ENCODE measurements at regions not wholly inside any gene's neighbourhood (a gene's known extent, or its start where the extent isn't known, plus 50 kb on each side); places are given as distances from the start of the nearest gene placed in this dataset.

DNA sequence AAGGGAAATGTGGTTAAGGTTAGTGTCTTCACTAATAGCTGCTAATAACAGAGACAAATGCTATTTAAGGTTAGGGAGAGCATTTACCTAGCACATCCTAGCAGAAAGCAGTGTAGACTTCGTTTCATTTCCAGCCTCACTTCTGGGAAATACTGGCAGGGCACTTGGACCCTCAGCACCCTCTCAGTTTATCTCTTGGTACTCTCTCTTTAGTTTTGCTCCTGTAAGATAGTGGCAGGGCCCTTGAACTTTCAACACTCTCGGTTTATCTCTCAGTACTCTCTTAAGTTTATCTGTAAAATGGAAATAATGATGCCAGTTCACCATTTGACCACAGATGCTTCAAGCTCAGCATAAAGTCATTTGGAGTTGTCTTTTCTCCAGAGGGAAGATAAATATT lies 118.4 kb downstream of the MBL2 start:
- ATAC-seq, result no peak
- TF ChIP-seq CSDC2 (CRISPR knock-in tag; IDR thresholded peaks at IDR 0.05), result no peak
- no peak for TF ChIP-seq ZFP30 (CRISPR knock-in tag; IDR thresholded peaks at IDR 0.05)
- TF ChIP-seq ZC3H10 (CRISPR knock-in tag; IDR thresholded peaks at IDR 0.05), result no peak
- no peak for TF ChIP-seq PPARA (CRISPR knock-in tag; IDR thresholded peaks at IDR 0.05; ENCODE audit: borderline replicate concordance)
- TF ChIP-seq ARNTL (CRISPR knock-in tag; IDR thresholded peaks at IDR 0.05; ENCODE audit: borderline replicate concordance, low read depth), result no peak
- no peak for TF ChIP-seq ZNF8 (CRISPR knock-in tag; IDR thresholded peaks at IDR 0.05)
- no peak for TF ChIP-seq TCF4 (CRISPR knock-in tag; IDR thresholded peaks at IDR 0.05; ENCODE audit: borderline replicate concordance)

DNA sequence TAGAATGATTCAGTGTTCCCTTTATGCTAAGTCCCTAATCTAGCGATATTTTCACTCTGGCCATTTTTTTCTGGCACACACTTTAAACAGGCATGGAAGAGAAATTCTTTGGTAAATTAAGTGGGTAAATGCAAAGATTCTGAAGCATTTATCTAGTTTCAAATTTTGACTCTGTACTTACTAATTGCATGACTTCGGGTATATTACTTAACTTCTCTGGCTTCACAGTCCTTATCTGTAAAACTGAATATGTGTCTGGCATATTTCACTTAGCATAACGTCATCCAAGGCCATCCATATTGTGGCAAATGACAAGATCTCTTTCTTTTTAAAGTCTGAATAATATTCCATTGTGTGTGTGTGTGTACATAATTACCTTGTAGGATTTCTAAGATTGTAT lies 114.5 kb downstream of the MBL2 start:
- TF ChIP-seq, protein P1, sequence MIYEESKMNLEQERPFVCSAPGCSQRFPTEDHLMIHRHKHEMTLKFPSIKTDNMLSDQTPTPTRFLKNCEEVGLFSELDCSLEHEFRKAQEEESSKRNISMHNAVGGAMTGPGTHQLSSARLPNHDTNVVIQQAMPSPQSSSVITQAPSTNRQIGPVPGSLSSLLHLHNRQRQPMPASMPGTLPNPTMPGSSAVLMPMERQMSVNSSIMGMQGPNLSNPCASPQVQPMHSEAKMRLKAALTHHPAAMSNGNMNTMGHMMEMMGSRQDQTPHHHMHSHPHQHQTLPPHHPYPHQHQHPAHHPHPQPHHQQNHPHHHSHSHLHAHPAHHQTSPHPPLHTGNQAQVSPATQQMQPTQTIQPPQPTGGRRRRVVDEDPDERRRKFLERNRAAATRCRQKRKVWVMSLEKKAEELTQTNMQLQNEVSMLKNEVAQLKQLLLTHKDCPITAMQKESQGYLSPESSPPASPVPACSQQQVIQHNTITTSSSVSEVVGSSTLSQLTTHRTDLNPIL (CRISPR knock-in tag; IDR thresholded peaks at IDR 0.05; ENCODE audit: low read depth), result peak; percentile 92
- TF ChIP-seq, protein P2, sequence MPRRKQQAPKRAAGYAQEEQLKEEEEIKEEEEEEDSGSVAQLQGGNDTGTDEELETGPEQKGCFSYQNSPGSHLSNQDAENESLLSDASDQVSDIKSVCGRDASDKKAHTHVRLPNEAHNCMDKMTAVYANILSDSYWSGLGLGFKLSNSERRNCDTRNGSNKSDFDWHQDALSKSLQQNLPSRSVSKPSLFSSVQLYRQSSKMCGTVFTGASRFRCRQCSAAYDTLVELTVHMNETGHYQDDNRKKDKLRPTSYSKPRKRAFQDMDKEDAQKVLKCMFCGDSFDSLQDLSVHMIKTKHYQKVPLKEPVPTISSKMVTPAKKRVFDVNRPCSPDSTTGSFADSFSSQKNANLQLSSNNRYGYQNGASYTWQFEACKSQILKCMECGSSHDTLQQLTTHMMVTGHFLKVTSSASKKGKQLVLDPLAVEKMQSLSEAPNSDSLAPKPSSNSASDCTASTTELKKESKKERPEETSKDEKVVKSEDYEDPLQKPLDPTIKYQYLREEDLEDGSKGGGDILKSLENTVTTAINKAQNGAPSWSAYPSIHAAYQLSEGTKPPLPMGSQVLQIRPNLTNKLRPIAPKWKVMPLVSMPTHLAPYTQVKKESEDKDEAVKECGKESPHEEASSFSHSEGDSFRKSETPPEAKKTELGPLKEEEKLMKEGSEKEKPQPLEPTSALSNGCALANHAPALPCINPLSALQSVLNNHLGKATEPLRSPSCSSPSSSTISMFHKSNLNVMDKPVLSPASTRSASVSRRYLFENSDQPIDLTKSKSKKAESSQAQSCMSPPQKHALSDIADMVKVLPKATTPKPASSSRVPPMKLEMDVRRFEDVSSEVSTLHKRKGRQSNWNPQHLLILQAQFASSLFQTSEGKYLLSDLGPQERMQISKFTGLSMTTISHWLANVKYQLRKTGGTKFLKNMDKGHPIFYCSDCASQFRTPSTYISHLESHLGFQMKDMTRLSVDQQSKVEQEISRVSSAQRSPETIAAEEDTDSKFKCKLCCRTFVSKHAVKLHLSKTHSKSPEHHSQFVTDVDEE (CRISPR knock-in tag; IDR thresholded peaks at IDR 0.05), result peak; percentile 33; the same call in 1 of the 2 replicates
- TF ChIP-seq ISL1 (CRISPR knock-in tag; IDR thresholded peaks at IDR 0.05) (peak; percentile 96), OSR1 (CRISPR knock-in tag; IDR thresholded peaks at IDR 0.05) (no peak), ZNF70 (CRISPR knock-in tag; IDR thresholded peaks at IDR 0.05) (no peak), ZNF565 (CRISPR knock-in tag; conservative IDR thresholded peaks at IDR 0.05; ENCODE audit: low read depth) (no peak), ZNF8 (CRISPR knock-in tag; IDR thresholded peaks at IDR 0.05) (0 out of 2 replicates have a peak, but pooled peaks have one; percentile 4), ZFP30 (CRISPR knock-in tag; IDR thresholded peaks at IDR 0.05) (no peak), SNAI2 (CRISPR knock-in tag; IDR thresholded peaks at IDR 0.05) (0 out of 2 replicates have a peak, but pooled peaks have one; percentile 38), TCF4 (CRISPR knock-in tag; IDR thresholded peaks at IDR 0.05; ENCODE audit: borderline replicate concordance) (peak; percentile 60), TOX (CRISPR knock-in tag; IDR thresholded peaks at IDR 0.05; ENCODE audit: borderline replicate concordance) (no peak), ESRRG (CRISPR knock-in tag; IDR thresholded peaks at IDR 0.05) (no peak), ARNTL (CRISPR knock-in tag; IDR thresholded peaks at IDR 0.05; ENCODE audit: borderline replicate concordance, low read depth) (no peak), CSDC2 (CRISPR knock-in tag; IDR thresholded peaks at IDR 0.05) (no peak), ZFP3 (CRISPR knock-in tag; IDR thresholded peaks at IDR 0.05) (peak; percentile 43), BACH2 (CRISPR knock-in tag; IDR thresholded peaks at IDR 0.05; ENCODE audit: borderline replicate concordance) (no peak), PPARA (CRISPR knock-in tag; IDR thresholded peaks at IDR 0.05; ENCODE audit: borderline replicate concordance) (no peak), RARB (CRISPR knock-in tag; IDR thresholded peaks at IDR 0.05) (no peak), GLIS3 (CRISPR knock-in tag; IDR thresholded peaks at IDR 0.05) (peak; percentile 71; the same call in 1 of the 2 replicates), ZC3H10 (CRISPR knock-in tag; IDR thresholded peaks at IDR 0.05) (no peak)
- TF ChIP-seq, protein P3, sequence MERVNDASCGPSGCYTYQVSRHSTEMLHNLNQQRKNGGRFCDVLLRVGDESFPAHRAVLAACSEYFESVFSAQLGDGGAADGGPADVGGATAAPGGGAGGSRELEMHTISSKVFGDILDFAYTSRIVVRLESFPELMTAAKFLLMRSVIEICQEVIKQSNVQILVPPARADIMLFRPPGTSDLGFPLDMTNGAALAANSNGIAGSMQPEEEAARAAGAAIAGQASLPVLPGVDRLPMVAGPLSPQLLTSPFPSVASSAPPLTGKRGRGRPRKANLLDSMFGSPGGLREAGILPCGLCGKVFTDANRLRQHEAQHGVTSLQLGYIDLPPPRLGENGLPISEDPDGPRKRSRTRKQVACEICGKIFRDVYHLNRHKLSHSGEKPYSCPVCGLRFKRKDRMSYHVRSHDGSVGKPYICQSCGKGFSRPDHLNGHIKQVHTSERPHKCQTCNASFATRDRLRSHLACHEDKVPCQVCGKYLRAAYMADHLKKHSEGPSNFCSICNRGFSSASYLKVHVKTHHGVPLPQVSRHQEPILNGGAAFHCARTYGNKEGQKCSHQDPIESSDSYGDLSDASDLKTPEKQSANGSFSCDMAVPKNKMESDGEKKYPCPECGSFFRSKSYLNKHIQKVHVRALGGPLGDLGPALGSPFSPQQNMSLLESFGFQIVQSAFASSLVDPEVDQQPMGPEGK (CRISPR knock-in tag; IDR thresholded peaks at IDR 0.05; ENCODE audit: borderline replicate concordance), result no peak
- TF ChIP-seq, protein P4, sequence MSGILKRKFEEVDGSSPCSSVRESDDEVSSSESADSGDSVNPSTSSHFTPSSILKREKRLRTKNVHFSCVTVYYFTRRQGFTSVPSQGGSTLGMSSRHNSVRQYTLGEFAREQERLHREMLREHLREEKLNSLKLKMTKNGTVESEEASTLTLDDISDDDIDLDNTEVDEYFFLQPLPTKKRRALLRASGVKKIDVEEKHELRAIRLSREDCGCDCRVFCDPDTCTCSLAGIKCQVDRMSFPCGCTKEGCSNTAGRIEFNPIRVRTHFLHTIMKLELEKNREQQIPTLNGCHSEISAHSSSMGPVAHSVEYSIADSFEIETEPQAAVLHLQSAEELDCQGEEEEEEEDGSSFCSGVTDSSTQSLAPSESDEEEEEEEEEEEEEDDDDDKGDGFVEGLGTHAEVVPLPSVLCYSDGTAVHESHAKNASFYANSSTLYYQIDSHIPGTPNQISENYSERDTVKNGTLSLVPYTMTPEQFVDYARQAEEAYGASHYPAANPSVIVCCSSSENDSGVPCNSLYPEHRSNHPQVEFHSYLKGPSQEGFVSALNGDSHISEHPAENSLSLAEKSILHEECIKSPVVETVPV (CRISPR knock-in tag; IDR thresholded peaks at IDR 0.05), result peak; percentile 34; the same call in 1 of the 2 replicates
- TF ChIP-seq, protein P5, sequence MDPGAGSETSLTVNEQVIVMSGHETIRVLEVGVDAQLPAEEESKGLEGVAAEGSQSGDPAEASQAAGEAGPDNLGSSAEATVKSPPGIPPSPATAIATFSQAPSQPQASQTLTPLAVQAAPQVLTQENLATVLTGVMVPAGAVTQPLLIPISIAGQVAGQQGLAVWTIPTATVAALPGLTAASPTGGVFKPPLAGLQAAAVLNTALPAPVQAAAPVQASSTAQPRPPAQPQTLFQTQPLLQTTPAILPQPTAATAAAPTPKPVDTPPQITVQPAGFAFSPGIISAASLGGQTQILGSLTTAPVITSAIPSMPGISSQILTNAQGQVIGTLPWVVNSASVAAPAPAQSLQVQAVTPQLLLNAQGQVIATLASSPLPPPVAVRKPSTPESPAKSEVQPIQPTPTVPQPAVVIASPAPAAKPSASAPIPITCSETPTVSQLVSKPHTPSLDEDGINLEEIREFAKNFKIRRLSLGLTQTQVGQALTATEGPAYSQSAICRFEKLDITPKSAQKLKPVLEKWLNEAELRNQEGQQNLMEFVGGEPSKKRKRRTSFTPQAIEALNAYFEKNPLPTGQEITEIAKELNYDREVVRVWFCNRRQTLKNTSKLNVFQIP (CRISPR knock-in tag; IDR thresholded peaks at IDR 0.05; ENCODE audit: borderline replicate concordance, low read depth), result no peak
- no peak for ATAC-seq
